ENCODE measurements at regions not wholly inside any gene's neighbourhood (a gene's known extent, or its start where the extent isn't known, plus 50 kb on each side); places are given as distances from the start of the nearest gene placed in this dataset.

DNA sequence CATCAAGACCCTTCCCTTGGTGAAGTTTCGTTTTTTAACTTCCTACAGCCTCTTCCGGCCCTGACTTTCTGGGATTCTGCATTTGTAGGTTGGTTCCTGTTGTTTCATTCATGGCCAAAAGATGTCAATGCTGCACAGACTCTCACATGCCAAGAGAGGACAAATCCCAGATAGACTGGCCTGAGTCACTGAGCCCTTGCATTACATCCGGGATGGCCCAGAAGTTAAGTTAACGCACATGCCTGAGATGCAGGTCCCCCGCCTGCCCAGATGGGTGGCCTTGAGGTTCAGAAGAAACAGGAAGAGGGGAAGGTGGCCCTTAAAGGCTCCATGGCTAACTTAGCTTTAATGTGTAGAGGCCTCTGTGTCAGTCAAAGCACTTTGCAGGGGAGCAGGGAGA, 51.6 kb upstream of the SRGAP3 start:
- DNase-seq = no peak

DNA sequence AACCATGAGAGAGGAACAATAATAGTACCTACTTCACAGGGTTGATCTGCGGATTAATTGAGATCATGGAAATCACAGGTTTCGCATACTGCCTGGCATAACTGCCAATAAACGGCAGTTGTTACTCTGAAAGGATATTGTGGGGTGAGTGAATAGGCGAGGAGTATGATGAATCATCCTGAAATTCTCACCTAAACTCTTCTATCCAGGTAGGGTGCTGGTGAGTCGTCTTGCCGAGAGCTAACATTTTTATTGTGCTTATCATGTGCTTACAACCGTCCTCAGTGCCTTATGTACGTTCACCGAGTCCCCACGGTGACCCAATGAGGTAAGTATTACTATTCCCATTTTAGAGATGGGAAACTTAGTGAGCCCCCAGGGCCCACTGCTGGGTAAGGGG, 52.4 kb upstream of the SRGAP3 start:
- DNase-seq = no peak

GRCh38 chr3:9302425-9303181, 53.2 kb upstream of the SRGAP3 start:
- DNase-seq = peak; percentile 74

DNA sequence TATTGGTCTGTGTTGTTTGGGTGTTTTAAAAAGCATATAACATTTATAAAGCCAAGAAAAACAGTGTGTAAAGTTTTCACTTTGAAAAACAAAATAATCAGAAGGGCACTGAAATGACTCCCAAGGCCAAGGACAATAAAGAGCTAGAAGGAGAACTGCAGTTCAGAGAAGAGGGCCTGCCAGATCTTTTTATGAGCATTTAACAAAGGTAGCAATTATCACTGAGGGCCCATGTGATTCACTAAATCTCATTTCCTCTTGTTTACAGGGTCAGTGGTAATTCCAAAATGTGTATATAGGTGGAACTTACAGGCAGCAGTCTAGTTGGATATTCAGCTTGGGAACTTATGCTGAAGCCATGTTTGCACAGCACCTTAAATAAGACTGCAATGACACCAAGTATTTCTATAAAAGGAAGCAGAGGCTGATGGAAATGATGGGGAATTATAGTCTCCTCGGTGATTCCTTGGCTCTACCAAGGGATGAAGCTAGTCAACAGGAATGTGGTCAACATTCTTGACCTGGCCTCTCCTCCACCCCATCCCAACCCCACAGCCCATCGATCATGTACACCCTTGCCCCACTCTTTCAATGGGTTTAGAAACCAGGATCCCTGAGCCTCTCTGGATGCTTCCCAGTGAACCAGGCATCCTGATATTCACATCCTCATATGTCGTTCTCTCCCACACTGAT, 54.4 kb upstream of the THUMPD3 start:
- no peak for DNase-seq

GRCh38 chr3:9310043-9310442, 52.8 kb upstream of the THUMPD3 start:
- DNase-seq = no peak

DNA sequence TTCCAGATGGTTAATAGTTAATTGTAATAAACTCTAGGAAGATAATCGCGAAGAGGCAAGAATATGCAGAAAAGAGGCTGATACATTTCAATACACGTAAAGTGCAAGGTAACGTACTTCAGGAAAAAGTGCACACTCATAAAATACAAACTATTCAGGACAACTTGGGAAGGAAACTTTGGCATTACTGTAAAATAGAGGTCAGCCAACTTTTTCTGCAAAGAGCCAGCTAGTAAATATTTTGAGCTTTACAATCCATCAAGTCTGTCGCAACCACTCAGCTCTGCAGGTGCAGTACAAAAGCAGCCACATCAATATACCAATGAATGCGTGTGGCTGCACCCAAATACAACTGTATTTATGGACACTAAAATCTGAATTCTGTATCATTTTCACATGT, 51.6 kb upstream of the THUMPD3 start:
- DNase-seq = no peak

Data from NCI-H1092 treated with DMSO at 0.1 percent for 48 hours (cell line).